ENCODE measurements at regions not wholly inside any gene's neighbourhood (a gene's known extent, or its start where the extent isn't known, plus 50 kb on each side); places are given as distances from the start of the nearest gene placed in this dataset.

- no peak for DNase-seq (ENCODE audit: low read depth)
These were observed 51.4 kb upstream of the SCIN start for GRCh38 chr7:12518920-12519681.

- no peak for DNase-seq (ENCODE audit: low read depth)
These were observed 50.9 kb upstream of the SCIN start for GRCh38 chr7:12519682-12520009.

Measured in RPMI7951 (cell line).